A549 (cell line): ENCODE measurements at regions not wholly inside any gene's neighbourhood (a gene's known extent, or its start where the extent isn't known, plus 50 kb on each side); places are given as distances from the start of the nearest gene placed in this dataset.

Source experiments
- ATAC-seq, 2 experiments: fragments of 200-7000 bp in 1 of 2; fragments of >200 bp in 1 of 2; cut with Nextera tagmentation in 1 of 2; cut with Tn5 transposase in 1 of 2; 3 replicates each; pipeline versions ENCODE4 v1.8.0 to v1.9.1; 2018 to 2020; ENCODE audit warnings: mild to moderate bottlenecking in 1 of 2, moderate library complexity in 1 of 2
- CTCF ChIA-PET: fragments of 300-600 bp; sonication (Branson Sonifier 250); formaldehyde crosslinking; extraction: SDS; loops from one replicate; lab custom pipeline; 2021; ENCODE audit warnings: antibody characterized with exemption, inconsistent platforms; lab: Yijun Ruan, JAX
- POLR2A ChIA-PET: fragments of 350-600 bp; formaldehyde crosslinking; extraction: SDS; loops from one replicate; lab custom pipeline; 2021; ENCODE audit warnings: antibody characterized with exemption, inconsistent platforms; lab: Yijun Ruan, JAX
- DNase-seq, 2 experiments: peaks; one replicate each; pipeline versions ENCODE4 v3.0.0 to v3.0.0-alpha.2; 2011 to 2016; ENCODE audit warnings: low read depth in 1 of 2, low spot score in 1 of 2
- FAIRE-seq: peaks from 2 replicates; lab custom pipeline; 2011; peaks lifted over from hg19 to GRCh38; lab: Jason Lieb, UNC
- H3K27ac ChIP-seq, 2 experiments: fragments of >200 bp; sonication (Bioruptor Twin); formaldehyde crosslinking; 3 replicates each; pipeline ENCODE4 v1.5.1; 2016 to 2017
- H3K4me1 ChIP-seq: fragments of >200 bp; sonication (Bioruptor Twin); formaldehyde crosslinking; 3 replicates; pipeline ENCODE4 v1.6.1; 2016
- H3K4me2 ChIP-seq: fragments of >200 bp; sonication (Bioruptor Twin); formaldehyde crosslinking; 3 replicates; pipeline ENCODE4 v1.6.1; 2016
- H3K4me3 ChIP-seq: fragments of >200 bp; sonication (Bioruptor Twin); formaldehyde crosslinking; 3 replicates; pipeline ENCODE4 v1.5.1; 2016
- H3K9me3 ChIP-seq: fragments of >200 bp; sonication (Bioruptor Twin); formaldehyde crosslinking; 3 replicates; pipeline ENCODE4 v1.6.1; 2016
- BHLHE40 ChIP-seq: IDR thresholded peaks from 2 replicates; pipeline ENCODE4 v1.6.1; 2012; ENCODE audit warnings: low read depth, low read length, inconsistent platforms
- CBX8 ChIP-seq: fragments of 200-600 bp; sonication (generic); IDR thresholded peaks from 2 replicates; pipeline ENCODE4 v1.6.1; 2016
- FOSL2 ChIP-seq, 2 experiments: fragments of 450-650 bp in 1 of 2; fragments of >200 bp in 1 of 2; sonication (Bioruptor Twin) in 1 of 2; formaldehyde crosslinking; IDR thresholded peaks; 2 replicates each; pipeline versions ENCODE4 v1.5.0 to v1.6.1; 2016 to 2020; ENCODE audit warnings: mild to moderate bottlenecking in 1 of 2, moderate library complexity in 1 of 2
- HES2 ChIP-seq: fragments of >200 bp; sonication (Bioruptor Twin); formaldehyde crosslinking; IDR thresholded peaks from 2 replicates; pipeline ENCODE4 v1.6.1; 2016
- HOXB13 ChIP-seq: fragments of 250-450 bp; sonication (Bioruptor Pico); IDR thresholded peaks from 2 replicates; pipeline ENCODE4 v1.5.0; 2020; ENCODE audit warnings: low read depth, mild to moderate bottlenecking, moderate library complexity
- JUNB ChIP-seq: fragments of >200 bp; sonication (Bioruptor Twin); formaldehyde crosslinking; IDR thresholded peaks from 2 replicates; pipeline ENCODE4 v1.6.1; 2016
- KDM5A ChIP-seq: fragments of 200-600 bp; sonication (generic); IDR thresholded peaks from 2 replicates; pipeline ENCODE4 v1.6.1; 2016; ENCODE audit warnings: antibody characterized with exemption, mild to moderate bottlenecking
- POLR2A ChIP-seq: IDR thresholded peaks from 2 replicates; pipeline ENCODE4 v1.6.1; 2012; ENCODE audit warnings: mild to moderate bottlenecking, low read length
- RCOR1 ChIP-seq: fragments of 150-350 bp; IDR thresholded peaks from 2 replicates; pipeline ENCODE4 v1.6.1; 2014; ENCODE audit warnings: antibody characterized with exemption, low read length, low read depth
- RFX5 ChIP-seq: fragments of 450-650 bp; IDR thresholded peaks from 2 replicates; pipeline ENCODE4 v1.7.1; 2014; ENCODE audit warnings: antibody characterized with exemption, mild to moderate bottlenecking, moderate library complexity
- ZC3H11A ChIP-seq: fragments of 450-650 bp; IDR thresholded peaks from 2 replicates; pipeline ENCODE4 v1.6.1; 2014; ENCODE audit warnings: antibody characterized with exemption, mild to moderate bottlenecking
- WGBS: methylation state at CpG from one replicate; pipeline ENCODE4 v1.1.6; 2017; ENCODE audit errors: missing lambda C conversion rate; 5-methylcytosine and 5-hydroxymethylcytosine counted together
- TF ChIP-seq, protein P1 (sequence below): fragments of >200 bp; sonication (Bioruptor Twin); formaldehyde crosslinking; IDR thresholded peaks from 3 replicates; pipeline ENCODE4 v1.6.1; 2016
- TF ChIP-seq, protein P2 (sequence below): fragments of 450-650 bp; IDR thresholded peaks from 2 replicates; pipeline ENCODE4 v1.6.1; 2014; ENCODE audit warnings: antibody characterized with exemption

GRCh38 chr7:135308583-135309327, 75.1 kb downstream of the STRA8 start:
- ChIA-PET CTCF (interaction anchor here (1.9 to 2.1 kb wide), 2 partner anchors 17 to 27 kb away, joined by 6 to 9 read pairs; no protein-coding TSS in a partner anchor), POLR2A (no interaction called here)
- Histone ChIP-seq H3K9me3 (no peaks in the 10 kb centered on the region), H3K4me1 (no peaks in the 10 kb centered on the region), H3K27ac (no peak overlapping the region), H3K4me3 (no peak overlapping the region), H3K4me2 (no peak overlapping the region)
- FAIRE-seq, result no peak
- WGBS, result 45% methylated on average over 4 of the region's 4 CpGs
- DNase-seq, result no peak
- ATAC-seq, result no peak
- TF ChIP-seq ZC3H11A (no peak), KDM5A (no peak), RFX5 (no peak), HES2 (no peak), RCOR1 (no peak), CBX8 (no peak), POLR2A (no peak), HOXB13 (no peak), JUNB (no peak), BHLHE40 (no peak), FOSL2 (IDR thresholded peaks at IDR 0.05) (no peak), FOSL2 (CRISPR knock-in tag; IDR thresholded peaks at IDR 0.05) (no peak)
- TF ChIP-seq, protein P1, sequence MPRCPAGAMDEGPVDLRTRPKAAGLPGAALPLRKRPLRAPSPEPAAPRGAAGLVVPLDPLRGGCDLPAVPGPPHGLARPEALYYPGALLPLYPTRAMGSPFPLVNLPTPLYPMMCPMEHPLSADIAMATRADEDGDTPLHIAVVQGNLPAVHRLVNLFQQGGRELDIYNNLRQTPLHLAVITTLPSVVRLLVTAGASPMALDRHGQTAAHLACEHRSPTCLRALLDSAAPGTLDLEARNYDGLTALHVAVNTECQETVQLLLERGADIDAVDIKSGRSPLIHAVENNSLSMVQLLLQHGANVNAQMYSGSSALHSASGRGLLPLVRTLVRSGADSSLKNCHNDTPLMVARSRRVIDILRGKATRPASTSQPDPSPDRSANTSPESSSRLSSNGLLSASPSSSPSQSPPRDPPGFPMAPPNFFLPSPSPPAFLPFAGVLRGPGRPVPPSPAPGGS, result no peak
- TF ChIP-seq, protein P2, sequence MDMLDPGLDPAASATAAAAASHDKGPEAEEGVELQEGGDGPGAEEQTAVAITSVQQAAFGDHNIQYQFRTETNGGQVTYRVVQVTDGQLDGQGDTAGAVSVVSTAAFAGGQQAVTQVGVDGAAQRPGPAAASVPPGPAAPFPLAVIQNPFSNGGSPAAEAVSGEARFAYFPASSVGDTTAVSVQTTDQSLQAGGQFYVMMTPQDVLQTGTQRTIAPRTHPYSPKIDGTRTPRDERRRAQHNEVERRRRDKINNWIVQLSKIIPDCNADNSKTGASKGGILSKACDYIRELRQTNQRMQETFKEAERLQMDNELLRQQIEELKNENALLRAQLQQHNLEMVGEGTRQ, result no peak
